Stimulated activated CD8-positive, alpha-beta memory T cell treated with anti-CD3 and anti-CD28 coated beads, Interleukin-12 subunit alpha, Interleukin-12 subunit beta, amount 100 ng/mL, for 1 hour (primary cell): ENCODE measurements at regions not wholly inside any gene's neighbourhood (a gene's known extent, or its start where the extent isn't known, plus 50 kb on each side); places are given as distances from the start of the nearest gene placed in this dataset.

Source experiments
- DNase-seq: peaks from one replicate; pipeline ENCODE4 v3.0.0-alpha.2; 2020; ENCODE audit warnings: low read depth

DNA sequence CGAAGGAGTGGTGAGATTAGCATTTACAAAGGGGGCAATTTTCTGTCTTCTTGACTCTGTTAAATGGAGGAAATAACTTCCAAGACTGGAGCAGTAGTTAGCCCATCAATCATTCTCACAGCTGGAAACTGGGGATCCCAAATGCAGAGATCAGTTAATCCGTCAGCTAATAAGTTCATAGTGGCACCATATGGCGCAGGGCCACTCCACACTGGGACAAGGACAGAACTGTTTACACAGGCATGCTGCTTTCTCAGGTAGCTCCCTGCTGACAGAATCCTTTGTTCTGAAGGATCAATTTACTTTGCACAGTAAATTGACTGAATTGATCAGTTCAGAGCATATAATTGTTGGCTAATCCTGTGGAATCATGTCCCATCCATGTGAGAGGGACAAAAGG, 395.7 kb downstream of the TMEM161B start:
- no peak for DNase-seq

DNA sequence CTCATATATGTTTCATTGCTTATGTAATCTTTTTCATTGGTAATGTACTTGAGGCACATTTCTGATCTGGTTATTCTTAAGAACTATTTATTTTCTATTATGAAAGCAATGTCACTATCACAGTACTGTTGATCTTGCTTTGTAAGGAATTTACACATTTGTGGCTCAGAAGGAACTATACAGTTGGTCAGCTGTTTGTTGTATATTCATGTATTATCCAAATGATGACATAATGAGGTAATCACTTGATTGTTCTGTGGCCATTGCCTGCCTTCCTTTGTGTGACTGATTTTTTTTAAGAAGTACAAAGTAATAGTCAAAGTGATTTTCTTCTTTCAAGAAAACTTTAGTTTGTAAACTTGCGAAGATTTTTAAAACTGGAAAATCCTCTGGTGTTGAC, 399.9 kb downstream of the TMEM161B start:
- no peak for DNase-seq

DNA sequence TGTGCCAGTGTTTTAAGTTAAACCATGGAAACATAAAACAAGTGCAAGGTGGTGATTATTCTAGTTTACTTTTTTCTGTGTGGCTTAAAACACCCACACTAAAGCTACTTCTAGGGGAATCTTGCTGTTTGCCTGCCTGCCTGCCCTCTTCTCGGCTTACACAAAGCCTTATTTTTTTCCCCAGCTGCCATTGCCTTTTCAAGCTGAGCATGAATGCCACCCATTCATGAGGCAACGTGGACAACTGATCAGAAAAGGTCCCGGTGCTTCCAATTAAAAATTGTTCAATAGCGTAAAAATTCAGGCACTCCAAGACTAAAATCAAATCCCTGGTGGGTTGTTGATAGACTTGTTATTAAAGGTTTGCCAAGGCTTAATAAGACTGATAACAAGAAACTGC, 401.4 kb downstream of the TMEM161B start:
- DNase-seq: no peak

DNA sequence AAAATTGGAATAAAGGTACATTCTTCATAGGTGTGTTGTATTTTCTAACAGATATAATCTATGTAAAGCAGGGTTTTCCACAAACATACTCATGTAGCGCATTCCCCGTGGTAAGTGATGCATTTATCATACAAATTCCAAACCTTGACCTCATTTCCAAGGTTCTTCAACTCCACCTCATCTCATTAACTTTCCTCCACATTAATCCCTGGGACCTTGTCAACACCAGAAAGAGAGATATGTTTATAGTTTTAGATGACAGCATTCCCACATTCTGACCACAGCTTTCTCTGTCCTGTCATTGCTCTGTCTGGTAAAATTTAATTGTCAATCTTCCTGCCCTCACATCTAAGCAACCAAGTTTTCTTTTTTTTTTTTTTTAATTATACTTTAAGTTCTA, 415.1 kb downstream of the TMEM161B start:
- DNase-seq: no peak

DNA sequence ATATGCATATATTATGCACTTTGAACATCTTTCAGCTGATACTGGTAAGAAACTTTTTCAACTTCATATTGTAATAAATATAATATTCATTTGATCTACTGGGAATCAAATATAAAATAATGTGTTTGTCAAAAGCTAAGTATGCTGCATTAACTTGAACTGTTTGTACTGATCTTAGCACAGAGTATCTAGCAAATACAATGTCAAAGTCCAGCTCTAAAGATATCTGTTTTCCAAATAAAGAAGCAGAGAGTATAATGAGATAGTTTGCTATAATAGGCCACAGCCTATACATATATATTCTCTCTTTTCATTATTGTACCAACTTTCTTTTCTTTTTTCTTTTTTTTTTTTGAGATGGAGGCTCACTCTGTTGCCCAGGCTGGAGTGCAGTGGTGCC, 417.0 kb downstream of the TMEM161B start:
- no peak for DNase-seq

DNA sequence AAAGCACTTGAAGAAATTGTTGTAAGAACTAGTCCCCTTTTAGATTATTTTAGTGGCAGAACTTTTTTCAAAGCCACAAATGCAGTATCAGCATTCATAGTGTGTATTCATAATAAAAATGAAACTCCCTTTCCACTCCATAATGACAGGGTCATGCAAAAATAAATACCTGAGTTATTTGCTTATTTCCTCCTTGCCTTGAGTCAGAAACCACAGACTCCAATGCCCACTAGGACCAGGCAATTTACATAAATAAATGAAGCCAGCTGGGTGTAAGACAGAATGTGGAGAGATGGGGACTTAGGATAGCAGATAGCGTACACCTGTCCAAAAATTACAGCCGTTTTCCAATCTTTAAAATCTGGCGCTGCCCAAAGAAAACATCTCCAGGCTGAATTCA, 417.8 kb downstream of the TMEM161B start:
- no peak for DNase-seq

DNA sequence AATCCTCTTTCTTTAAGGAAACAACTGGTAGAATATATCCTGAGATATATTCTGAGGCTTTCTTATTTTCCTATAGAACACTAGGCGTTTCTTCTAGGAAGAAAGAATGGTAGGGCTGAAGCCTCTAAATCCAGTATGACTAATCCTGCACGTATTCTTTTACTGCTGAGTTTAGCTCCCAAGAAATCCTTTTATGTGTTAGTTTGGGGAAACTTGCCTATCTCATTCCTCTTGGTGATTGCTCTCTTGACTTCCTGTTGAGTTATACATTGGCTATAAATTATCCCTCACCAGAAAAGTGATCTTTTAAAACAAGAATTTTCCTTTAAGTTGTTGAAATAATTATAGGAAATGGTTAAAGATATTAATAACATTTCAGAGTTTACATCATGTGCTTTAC, 422.9 kb downstream of the TMEM161B start:
- DNase-seq: no peak

DNA sequence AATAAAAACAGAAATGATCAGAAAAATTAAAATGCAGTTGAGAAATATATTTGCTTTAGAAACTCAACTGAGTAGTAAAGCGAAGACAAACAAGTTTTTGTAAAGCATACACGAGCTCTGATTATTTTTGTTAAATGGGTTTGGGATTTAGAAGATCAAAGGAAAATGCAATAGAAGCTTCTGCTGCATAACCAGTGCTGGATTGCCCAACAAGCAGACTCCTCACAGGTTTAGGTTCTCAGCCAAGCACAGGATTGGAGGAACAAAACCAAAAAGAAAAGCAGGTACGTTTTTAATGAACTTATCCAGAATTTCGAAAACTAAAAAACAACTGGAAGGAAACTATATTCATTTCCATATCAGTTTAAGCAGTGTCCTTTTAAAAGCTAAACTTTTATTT, 423.8 kb downstream of the TMEM161B start:
- no peak for DNase-seq

DNA sequence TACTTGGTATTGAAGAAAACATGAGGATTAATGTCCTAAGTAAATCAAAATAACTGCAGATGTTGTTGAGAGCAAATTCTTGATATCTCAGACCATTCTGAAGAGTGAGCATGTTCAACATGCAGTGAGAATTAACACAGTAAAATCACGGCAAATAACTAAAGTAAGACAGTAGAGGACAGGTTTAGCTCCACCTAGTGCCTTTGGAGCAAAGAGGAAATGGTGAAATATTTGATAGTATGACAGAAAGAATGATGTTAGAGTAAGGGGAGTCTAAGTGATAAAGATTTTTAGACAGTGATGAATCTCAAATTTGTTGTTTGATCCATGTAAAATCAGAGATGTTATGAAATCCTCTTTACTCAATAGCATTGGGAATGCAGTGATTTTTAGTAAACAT, 424.2 kb downstream of the TMEM161B start:
- DNase-seq: no peak

DNA sequence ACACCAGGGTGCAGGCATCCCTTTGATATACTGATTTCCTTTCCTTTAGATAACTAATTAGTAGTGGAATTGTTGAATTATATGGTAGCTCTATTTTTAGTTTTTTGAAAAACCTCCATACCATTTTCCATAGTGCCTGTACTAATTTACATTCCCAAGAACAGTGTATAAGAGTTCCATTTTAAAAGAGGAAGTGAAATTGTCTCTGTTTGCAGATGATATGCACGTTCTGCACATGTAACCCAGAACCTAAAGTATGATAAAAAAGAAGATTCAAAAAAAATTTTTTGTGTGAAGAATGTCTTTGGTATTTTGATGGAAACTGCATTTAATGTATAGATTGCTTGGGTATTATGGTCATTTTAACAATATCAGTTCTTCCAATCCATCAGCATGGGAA, 424.0 kb upstream of the CCNH start:
- DNase-seq: no peak

DNA sequence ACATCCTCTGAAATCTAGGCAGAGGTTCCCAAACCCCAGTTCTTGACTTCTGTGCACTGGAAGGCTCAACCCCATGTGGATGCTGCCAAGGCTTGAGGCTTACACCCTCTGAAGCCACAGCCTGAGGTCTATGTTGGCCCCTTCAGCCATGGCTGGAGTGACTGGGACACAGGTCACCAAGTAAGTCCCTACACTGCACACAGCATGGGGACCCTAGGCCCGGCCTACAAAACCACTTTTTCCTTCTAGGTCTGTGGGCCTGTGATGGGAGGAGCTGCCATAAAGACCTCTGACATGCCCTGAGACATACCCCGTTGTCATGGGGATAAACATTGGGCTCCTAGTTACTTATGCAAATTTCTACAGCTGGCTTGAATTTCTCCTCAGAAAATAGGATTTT, 418.8 kb upstream of the CCNH start:
- DNase-seq: no peak

DNA sequence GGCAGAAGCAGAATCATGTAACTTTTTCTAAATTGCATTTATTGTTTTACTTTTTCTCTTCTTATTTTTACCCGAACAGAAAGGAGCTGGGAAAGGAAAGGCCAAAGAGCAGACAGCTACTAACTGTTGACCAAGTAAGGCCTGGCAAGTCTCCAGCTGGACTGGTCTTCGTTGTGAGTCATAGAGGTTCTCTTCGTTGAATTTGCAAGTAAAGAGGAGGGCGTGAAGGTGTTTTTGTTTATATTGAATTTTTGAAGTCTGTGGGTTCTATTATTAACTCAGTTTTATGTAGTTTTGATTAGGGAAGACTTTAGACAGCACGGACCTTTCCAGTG, 416.5 kb upstream of the CCNH start:
- no peak for DNase-seq

DNA sequence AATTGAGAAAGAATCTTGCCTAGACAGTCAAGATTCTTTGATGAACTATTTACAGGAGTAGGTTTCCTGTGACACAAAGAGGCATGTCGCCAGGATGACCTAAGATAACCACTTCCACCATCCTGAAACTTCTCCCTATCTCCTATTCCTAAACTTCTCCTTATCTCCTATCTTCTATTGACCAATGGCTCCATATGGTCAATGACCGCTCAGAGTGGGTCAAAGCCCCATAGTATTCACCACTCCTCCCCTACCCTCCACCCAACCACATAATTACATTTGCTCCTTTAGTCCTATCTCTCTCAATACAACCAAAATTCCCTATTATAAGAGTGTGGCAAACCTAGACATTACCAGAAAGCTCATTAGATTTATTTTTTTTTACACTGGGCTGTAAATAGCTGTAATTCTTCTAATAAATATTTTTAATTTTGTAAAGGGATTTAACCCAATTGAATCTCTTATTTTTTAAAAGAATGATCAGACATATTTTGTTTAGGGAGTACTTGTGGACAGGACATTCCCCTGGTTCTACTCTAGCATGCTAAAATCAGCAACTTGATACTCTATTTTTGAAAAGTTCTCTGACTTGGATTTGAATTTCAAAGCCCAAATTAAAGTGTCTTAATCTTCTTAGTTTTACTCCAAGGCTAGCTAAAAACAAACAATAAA, 416.0 kb upstream of the CCNH start:
- no peak for DNase-seq

DNA sequence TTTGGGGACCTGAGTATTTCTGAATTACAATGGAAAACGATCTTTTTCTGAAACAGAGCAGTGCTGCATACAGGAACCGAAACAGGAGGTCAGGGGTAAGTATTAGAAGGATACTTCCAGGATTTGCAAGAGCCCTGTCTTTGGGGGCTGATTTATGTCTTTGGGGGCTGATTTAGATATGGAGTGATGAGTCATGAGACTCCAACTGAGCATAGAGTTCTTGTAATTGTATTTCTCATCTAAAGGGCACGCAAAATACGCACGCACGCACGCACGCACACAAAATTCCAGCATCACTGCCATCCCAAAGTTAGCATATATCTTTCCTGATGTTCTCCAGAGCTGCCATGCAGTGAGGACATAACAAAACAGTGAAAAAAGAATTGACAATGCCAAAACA, 414.8 kb upstream of the CCNH start:
- no peak for DNase-seq

DNA sequence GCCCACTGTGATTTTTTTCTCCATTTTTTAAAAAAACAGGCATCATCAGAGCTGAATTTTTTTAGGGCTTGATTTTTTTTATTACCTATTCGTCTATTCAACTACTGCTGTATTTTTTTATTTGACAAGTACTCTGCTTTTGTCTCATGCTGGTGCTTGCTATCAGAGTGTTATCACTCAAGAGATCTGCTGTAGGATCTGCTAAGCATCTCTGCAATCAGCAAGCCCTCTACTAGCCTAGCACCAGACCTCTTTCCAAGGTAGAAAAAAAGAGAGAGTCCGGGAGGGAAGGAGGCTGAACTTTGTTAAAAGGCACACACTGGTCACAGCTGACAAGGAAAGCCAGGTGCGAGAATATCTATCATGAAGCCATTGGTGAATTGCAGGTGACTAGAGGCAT, 413.8 kb upstream of the CCNH start:
- DNase-seq: no peak

DNA sequence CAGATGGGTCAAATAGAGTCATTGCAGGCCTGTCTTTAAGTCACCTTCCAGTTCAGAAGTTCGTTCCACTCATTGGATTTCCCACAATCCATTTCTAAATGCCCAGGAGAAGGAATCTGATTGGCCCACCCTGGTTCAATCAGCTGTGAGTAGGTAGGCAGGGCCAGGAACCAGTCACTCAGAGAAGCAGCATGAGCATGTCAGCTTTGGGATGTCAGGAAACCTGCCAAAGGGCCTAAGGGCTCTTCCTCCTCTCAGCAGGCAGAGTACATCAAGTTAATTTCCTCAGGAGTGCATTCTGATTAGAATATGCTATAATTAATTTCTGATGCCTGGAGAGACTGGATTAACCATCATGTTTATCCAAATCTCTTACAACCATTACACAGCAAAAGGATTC, 412.9 kb upstream of the CCNH start:
- DNase-seq: no peak

DNA sequence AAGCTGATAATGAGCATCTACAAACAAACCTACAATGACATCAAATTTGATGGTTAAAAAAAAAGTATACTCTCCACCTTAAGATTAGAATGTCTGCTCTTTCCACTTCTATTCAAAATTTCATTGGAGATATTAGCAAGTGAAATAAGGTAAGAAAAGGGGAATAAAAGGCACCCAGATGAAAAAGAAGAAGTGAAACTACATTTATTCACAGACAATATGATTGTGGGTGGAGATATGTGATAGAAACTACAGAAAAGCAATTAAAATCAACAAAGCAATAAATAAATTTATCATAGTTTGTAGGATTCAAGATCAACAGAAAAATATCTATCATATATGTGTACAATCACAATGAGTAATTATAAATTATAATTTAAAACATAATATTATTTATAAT, 395.1 kb upstream of the CCNH start:
- DNase-seq: no peak

DNA sequence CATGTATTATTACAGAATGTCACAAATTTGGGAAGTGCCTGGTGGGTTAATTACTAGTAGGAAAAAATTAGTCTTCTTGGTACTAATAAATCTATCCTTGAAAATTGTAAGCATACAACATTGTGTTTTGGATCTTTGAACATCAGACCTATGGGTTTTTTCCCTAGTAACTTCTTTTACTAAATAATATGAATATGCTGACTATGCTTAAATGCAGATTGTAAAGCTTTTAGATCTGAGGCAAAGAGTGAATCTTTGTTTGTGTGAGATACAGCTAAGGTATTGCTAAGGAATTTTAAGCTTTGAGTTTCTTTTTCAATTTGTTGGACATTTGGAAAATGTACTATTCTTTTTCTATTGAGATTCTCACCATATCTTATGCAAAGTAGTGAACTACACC, 390.6 kb upstream of the CCNH start:
- no peak for DNase-seq

DNA sequence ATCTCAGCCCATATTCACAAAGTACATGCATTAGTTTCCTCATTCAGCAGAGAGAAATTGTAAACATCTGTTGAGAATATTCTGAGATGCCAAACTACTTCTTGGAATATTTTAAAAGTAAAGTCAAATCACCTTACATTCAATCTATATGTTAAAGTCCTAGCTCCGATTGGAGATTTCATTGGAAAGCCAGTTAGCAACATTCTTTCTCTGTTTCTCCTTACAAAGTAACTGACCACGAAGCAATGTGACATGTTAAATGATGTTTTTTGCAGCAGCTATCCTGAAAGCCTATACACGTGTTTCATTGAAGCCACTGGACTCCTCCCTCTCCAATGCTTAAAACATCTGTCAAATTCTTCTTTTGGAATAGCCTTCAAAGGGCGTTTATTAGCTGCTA, 379.1 kb upstream of the CCNH start:
- no peak for DNase-seq

DNA sequence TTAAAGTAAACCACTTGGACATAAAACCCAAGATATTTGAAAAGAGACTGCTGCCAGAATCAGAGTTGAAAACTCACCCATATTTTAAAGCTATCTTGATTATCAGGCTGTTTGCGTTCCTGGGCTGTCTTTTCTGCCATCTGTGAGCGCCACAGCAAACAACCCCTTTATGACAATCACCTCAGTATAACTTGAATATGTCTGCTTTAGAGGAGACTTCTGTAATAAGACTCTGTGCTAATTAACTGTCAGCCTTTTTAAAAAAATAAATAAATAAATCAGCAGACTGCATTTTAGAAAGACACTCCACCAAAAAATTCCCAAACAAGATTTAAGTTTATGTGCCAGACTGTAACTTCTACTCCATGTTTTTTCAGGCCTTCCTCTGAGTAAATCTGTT, 375.7 kb upstream of the CCNH start:
- DNase-seq: no peak

DNA sequence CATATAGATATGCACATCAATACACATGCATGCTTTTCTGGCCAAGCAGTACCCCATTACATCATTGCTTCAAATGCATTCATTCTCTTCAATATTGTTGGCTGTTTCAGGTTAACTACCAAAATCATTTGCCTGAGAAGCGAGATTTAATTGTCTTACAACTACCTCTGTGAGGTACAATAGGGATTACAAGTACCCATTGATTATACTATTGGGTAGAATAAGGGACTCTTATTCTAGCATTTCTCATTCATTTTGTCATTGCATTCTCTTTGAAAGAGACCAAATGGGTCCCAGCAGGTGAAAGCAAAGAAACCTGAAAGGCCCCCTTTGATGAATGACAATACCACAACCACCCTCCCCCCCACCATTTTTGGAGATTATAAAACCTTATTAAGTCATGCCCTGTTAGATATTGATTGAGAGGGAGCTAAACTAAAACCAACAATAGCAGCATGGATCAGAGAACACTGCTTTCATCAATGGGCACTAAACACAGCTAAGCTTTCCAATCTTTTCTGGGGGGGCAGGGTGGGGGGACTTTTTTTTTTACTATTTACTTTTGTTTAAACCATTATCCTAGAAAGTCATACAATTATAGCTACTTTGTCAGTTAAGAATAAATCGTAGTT, 375.0 kb upstream of the CCNH start:
- DNase-seq: no peak

DNA sequence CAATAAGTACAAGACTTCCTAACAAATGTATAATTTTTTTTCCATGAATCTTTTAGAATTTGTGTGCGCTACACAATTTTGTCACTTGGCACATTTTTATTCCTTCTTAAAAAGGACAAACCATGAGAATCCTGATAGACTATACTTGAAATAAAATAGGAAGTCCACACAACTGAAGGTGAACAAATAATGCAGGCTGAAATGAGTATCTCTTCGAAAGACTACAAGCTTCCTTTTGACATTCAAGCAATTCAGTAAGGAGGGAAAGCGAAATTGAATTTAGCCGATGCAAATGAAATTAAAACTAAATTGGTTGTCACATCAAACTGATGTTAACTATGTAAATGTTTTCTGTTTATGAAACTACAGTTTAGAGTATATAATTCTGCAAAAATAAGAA, 374.4 kb upstream of the CCNH start:
- no peak for DNase-seq

DNA sequence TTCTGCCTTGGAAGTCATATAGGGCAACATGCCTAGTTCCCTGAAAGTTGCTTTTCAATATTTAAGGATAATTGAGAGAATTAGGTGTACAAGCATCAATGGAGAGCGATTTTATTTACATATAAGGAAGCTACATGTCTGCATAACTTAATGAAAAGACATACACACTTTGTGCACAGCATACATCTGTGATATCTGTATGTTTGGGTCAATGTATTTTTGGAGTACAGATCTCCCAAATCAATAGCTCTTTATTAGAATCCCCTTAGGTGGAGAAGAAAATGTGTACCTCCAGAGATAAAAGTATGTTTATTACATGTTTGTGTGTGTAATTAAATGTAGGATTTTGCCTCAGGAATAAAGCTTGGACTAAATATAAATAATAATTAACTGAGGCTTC, 373.7 kb upstream of the CCNH start:
- no peak for DNase-seq

DNA sequence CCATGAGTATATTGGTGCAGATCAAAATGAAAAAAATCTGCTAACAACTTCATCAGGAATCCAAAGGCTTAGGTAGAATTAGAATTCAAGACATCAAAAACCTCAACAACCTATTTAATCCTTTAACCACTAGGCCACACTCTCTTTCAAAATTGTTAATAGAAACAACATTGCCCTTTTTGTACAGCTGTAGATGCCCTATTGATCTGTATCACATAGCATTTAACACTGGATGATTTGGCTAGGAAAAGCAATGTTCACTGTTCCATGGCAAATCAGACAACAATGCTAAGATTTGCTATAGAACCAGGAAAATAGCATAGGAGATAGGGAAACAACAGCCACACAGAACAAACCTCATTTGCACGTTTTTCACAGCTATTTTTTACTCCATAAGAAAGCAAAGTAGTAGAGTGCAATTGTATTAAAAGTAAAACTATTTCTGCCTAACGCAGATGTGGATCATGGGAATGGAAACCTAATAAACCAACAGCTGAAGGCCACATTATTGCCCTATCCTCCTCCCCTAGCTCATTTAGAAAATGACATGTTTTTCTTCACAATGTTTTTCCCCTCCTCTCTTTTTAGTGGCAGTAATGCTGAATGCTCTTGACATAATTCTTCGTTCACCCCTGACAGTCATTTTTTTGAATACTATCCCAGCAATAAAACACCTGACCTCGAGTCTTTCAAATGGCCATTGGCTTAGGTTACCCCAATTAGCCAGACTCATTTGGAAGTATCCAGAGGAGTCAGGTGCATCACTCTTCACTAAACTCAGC, 373.0 kb upstream of the CCNH start:
- DNase-seq: no peak
